ENCODE measurements at regions not wholly inside any gene's neighbourhood (a gene's known extent, or its start where the extent isn't known, plus 50 kb on each side); places are given as distances from the start of the nearest gene placed in this dataset.

DNA sequence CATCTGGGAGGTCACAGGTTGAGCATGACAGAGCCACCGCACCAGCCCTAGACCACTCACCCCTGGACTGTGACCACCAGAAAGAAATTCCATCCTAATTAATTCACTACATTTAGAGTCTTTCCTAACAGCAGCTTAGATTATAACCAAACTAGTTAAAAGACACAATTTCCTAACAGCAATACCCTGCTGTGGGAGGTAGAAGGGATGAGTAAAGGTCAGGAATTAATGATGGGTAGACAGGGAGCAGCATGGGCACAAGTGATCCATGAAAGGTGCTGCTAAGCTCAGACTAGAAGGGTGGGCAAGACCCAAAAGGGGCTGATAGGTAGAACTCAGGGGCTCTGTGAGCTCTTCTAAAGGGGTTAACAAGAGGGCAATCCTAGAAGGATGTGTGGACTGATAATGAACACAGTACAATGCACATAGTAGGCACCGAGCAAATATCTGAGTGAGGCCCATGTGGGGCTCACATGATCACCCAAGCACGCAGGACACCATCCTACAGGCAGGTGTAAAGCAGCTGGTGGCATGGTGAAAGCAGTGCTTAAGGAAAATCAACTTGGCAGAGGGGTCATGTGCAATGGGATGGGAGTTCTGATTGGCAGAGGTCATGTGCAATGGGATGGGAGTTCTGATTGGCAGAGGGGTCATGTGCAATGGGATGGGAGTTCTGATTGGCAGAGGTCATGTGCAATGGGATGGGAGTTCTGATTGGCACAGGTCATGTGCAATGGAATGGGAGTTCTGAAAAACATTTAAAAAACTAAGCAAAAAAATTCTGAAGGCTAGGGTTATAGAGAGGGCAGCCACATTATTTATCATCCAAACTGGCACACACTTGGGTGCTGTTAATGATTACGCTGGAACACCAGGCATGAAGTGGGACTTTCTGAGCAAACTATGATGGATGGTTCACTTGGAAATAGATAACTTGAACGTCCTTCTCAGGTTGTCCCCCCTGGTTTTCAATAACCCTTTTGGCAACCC is 188.2 kb upstream of the FOXQ1 start:
- no peak for TF ChIP-seq POLR2A (IDR thresholded peaks at IDR 0.05)
- TF ChIP-seq, protein P1, sequence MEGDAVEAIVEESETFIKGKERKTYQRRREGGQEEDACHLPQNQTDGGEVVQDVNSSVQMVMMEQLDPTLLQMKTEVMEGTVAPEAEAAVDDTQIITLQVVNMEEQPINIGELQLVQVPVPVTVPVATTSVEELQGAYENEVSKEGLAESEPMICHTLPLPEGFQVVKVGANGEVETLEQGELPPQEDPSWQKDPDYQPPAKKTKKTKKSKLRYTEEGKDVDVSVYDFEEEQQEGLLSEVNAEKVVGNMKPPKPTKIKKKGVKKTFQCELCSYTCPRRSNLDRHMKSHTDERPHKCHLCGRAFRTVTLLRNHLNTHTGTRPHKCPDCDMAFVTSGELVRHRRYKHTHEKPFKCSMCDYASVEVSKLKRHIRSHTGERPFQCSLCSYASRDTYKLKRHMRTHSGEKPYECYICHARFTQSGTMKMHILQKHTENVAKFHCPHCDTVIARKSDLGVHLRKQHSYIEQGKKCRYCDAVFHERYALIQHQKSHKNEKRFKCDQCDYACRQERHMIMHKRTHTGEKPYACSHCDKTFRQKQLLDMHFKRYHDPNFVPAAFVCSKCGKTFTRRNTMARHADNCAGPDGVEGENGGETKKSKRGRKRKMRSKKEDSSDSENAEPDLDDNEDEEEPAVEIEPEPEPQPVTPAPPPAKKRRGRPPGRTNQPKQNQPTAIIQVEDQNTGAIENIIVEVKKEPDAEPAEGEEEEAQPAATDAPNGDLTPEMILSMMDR (IDR thresholded peaks at IDR 0.05) = no peak
